NCI-H748 treated with DMSO at 0.1 percent for 48 hours (cell line): ENCODE measurements at regions not wholly inside any gene's neighbourhood (a gene's known extent, or its start where the extent isn't known, plus 50 kb on each side); places are given as distances from the start of the nearest gene placed in this dataset.
"Not testable (repeated sequence)": the region's sequence is repeated elsewhere in the genome, so short reads cannot be mapped to it uniquely, and the experiment has no call there.

Experiments used
- DNase-seq: peaks from one replicate; lab custom pipeline; 2025; lab: John Stamatoyannopoulos, UW

DNA sequence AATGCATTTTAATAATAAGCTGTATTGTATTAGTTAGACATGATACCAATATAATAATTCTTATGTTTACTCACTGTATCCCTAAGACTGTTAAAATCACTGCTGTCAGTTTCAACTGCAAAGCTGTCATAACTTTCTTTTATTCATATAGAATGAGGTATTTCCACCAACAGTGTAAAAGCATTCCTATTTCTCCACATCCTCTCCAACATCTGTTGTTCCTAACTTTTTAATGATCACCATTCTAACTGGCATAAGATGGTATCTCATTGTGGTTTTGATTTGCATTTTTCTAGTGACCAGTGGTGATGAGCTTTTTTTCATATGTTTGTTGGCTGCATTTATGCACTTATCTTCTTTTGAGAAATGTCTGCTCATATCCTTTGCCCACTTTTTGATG is 177.6 kb upstream of the MME start:
- not testable (repeated sequence) for DNase-seq

DNA sequence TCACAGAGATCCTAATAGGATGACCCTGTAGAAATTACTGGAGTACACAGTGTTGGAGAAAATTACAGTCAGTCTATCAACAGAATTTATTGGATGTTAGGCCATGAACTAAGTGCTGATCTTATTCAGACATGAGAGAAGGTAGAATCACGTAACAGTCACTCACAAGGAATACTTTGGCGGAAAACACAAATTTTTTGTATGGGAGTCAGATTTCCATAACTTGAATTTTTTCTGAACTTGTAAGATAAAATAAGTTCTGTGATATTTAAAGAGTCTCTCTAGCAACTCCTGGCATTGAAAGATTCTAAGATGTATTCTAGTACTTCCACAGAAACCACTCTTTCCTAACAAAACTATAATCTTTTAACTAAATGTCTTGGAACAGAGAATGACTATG is 178.8 kb upstream of the MME start:
- DNase-seq = no peak

DNA sequence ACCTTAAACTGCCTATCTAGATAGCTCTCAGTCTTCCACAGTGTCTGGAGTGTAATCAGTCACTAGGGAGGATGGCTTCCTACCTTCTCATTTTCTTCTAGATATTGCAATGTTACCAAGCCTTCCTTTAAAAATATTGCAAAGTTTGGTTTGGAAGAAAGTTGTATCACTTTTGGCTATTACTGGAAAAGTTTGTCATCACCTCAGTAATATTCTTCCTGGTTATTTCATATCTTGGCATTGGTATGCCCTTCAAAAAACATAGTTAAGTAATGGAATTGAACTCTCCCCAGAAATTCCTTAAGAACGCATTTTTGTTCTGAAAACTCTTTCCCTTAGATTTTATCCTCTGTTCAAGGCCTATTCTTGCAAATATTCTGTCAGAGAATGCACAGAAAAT is 179.3 kb upstream of the MME start:
- no peak for DNase-seq

DNA sequence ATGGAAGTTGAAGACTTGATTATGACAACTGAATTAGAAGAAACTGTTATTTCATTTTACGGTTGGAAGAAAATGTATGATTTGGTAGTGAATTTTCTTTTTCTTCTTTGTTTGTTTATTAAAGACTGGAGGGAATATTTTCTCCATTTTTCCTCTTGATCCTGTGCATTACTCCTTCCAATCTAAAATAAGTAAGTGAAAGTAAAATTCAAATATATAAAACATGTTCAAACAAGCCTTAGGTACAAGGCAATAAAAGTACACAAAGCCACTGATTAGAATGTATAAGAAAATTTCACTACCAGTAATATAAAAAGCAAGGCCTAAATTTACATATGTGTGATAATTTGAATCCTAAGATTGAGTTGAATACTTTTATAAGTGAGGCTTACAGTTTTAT is 181.2 kb upstream of the MME start:
- DNase-seq = no peak

DNA sequence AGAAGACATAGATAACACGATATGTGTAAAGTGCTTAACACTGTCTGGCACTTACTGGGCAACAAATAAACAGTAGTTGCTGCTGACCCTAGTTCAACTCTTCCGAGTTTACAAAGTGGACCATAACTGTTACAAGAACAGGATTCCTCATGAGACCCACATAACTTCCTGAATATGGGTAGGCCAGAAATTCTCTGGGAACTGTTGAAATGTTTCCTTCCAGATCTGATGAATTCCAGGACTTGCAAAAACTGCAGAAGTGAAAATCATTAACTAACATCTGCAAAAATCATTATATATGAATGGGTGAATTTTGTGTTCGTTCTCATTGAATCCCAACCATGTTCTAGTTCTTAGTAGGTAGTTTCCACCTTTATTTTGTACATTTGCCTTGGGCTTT is 181.7 kb upstream of the MME start:
- DNase-seq = no peak

DNA sequence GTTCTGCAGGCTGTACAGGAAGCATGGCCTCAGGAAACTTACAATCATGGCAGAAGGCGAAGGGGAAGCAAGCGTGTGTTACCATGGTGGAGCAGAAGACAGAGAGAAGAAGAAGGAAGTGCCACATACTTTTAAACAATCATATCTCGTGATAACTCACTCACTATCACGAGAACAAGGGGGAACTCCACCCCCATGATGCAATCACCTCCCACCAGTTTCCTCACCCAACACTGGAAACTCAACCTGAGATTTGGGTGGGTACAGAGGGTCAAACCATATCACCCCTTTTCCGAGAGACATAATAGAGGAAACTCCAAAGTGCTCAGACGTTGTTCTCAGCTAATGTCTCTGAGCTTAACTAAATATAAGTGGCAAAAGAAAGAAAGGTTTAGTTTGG is 186.3 kb upstream of the MME start:
- DNase-seq = no peak

DNA sequence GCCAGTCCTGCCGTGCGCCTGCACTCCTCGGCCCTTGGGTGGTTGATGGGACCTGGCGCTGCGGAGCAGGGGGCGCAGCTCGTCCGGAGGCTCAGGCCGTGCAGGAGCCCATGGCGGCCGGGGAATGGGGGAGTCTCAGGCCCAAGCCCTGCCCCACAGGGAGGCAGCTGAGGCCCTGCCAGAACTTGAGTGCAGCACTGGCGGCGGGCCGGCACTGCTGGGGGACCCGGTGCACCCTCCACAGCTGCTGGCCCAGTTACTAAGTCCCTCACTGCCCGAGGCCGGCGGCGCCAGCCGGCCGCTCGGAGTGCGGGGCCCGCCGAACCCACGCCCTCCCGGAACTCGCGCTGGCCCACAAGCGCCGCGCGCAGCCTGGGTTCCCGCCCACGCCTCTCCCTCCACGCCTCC is 190.9 kb upstream of the MME start:
- no peak for DNase-seq

DNA sequence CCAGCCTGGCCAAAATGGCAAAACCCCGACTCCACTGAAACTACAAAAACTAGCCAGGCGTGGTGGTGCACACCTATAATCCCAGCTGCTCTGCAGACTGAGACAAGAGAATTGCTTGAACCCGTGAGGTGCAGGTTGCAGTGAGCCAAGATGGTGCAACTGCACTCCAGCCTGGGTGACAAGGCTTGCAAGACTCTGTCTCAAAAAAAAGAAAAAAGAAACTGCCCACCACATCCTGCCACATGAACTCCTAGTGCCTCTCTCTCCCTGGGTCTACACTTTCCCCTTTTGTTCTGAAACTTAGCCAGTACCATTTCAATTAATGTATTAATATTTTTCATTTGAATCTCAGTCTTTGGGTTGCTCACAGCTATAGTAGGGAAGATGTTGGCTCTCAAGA is 192.2 kb upstream of the MME start:
- DNase-seq = no peak

DNA sequence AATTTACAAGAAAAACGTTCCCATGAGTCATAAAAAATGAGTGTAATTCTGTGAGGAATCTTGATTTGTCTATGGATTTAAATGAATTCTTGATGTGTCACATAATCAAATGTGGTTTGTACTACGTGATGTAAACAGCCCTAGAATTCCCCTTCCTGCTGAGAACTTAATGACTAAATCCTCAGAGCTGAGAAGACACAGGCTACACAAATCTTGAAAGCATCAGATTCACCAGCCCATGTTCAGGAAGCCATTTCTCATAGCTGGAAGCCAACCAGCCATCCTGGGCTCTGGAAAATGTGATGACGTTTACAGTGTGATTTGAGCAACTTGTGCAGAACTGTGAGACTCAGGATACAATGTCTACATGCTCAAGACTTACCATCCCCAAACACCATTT is 193.7 kb upstream of the MME start:
- no peak for DNase-seq

DNA sequence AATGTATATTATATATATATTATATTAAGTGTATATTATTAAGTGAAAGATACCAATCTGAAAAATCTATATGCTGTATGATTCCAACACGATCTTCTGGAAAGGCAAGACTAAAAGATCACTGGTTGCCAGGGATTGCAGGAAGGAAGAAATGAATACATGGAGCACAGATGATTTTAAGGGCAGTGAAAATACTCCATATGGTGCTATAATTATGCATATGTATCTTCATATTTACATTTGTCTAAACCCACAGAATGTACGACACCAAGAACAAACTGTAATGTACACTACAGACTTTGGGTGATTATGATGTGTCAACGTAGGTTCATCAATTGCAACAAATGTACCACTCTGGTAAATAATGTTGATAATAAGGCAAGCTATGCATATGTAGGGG is 194.7 kb upstream of the MME start:
- DNase-seq = no peak

DNA sequence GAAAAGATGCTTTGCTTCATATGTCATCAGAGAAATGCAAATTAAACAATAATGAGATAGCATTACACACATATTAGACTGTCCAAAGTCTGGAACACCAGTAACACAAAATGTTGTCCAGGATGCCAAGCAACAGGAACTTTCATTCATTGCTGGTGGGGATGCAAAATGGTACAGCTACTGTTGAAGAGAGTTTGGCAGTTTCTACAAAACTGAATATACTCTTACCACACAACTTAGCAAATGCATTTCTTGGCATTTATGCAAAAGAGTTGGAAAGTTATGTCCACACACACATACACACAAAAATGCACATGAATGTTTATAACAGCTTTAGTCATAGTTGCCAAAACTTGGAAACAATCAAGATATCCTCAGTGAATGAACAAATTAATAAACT is 195.2 kb upstream of the MME start:
- DNase-seq = no peak

DNA sequence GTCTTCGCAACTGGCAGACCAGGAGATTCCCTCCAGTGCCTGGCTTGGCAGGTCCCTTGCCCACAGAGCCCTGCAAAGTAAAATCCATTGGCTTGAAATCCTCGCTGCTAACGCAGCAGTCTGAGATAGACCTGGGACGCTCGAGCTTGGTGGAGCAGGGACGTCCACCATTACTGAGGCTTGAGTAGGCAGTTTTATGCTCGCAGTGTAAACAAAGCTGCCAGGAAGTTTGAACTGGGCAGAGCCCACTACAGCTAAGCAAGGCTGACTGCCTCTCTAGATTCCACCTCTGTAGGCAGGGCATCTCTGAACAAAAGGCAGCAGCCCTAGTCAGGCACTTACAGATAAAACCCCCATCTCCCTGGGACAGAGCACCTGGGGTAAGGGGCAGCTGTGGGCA is 205.0 kb upstream of the MME start:
- DNase-seq = no peak

DNA sequence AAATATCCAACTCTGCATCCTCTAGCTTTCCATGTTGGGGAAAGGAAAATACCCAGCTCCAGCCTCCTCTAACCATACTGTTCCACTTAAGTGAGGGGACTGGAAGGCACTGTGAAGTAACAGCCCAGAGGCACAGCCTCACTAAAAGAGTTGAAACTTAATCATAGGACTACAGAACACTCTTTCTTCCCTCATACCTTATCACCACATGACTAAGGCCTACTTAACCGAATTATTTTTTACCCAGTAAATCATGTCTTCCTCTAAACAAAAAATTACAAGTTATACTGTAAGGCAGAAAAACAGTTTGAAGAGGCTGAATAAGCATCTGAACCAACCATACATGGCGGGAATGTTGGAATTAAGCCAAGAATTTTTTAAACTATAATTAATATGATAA is 207.4 kb upstream of the MME start:
- DNase-seq = no peak

DNA sequence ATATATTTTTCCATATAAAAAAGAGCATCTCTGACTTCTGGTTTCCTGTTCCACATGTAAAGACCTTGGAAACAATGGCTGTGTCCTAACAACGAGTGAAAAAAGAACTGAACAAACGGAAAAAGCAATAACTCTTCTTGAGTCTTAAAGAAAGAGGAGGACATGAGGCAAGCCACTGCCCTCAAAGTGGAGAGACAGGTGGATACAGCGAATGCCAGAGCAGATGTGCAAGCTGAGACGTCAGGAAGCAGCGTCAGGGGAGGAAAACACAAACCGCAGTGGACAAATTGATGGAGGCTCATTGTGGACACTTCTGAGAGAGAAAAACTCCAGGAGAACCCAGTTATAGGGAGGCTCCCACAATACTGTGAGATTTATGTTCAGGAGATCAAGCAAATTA is 208.0 kb upstream of the MME start:
- DNase-seq = no peak

DNA sequence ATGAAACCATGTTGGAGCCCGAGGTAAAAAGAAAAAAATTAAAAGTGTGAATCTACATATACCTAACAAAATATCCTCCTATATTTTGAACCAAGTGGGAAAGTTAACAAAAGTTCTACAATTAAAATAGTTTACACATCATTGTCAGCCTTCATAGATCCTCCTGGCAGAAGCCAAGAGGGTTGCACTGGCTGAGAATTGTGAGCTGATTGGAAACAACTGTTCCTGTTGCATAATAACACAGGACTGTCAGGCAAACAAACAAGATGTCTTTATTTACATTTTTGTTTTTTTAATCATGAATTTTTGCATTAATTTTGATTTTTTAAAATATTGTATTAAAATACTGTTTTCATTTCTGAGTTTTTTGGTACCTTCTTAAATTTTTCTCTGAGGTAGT is 215.2 kb upstream of the MME start:
- no peak for DNase-seq

DNA sequence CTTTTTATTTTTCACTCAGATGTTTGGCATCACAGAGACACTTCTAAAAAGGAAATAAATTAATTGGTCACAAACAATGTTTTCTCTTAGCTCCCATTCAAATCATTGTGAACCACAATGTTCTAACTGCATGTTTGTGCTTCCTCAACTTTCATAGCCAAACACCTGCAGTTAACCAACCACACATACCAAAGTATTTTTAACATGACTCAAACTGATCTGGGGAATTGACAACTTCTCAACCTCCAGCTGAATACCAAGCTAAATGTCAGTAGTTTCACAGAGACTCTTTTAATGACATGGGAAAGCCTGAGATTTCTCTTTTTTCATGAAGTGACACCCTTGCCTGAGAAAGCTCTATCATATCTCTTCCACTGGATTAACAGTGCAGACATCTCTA is 217.9 kb upstream of the MME start:
- no peak for DNase-seq

DNA sequence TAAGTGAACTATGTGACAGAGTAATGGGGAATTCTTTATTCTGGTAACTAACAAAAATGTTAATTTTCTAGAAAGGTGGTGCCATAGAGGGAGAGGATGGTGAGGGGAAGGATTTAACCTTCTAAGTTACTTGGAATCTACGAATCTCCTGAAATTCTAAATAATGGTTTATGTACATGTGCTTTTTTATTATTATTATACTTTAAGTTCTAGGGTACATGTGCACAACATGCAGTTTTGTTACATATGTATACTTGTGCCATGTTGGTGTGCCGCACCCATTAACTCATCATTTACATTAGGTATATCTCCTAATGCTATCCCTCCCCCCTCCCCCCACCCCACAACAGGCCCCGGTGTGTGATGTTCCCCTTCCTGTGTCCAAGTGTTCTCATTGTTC is 227.1 kb upstream of the MME start:
- not testable (repeated sequence) for DNase-seq

DNA sequence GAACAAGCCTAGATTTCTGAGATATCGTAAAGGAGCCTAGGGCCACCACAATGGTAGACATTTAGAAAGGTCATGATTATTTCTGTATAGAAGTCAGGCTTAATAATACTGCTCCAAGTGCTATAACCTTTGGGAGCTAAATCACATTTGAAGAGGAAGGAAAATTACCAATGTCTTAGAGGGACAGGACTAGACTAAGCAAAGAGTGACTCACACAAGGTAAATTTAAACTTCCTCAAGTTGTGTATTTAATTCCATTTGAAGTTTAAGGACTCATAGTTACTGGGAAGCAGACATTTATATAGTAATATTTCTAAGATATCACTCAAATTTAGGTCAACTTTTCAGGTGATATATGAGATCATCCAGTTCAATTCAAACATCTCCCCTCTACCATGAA is 227.6 kb upstream of the MME start:
- DNase-seq = no peak

DNA sequence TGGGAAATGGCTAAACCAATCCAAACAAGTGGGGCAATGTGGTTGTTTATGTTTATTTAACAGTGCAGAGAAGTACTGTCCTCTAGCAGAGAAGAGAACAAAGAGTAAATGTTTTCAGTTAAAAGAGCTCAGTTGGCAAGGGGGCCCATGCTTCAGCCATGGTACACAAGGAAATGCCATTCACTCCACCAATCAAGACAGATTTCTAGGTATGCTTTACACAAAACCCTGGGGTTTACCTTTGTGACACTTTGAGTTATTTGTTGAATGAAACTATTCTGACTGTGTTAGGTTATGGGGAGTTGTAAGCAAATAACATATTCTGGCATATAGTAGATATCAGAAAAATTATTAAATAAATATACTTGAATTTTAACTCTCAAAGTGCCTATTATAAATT is 228.5 kb upstream of the MME start:
- no peak for DNase-seq

DNA sequence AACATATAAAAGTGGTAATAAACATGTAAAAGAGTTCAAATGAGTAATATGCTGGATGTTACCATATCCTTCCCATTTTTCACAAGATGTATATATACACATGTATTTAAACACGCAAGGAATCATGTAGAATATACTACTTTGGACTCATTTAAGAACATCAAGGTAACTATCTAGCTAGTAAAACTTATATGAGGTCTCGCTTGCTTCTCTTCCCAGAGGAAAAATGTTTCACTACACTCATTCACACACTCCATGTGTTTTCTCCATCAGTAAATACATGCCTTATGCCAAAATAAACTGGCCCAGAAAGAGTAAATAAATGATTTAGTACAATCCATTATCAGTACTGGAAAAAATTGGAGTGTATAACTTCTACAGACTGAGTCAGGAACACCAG is 229.2 kb upstream of the MME start:
- DNase-seq = no peak

DNA sequence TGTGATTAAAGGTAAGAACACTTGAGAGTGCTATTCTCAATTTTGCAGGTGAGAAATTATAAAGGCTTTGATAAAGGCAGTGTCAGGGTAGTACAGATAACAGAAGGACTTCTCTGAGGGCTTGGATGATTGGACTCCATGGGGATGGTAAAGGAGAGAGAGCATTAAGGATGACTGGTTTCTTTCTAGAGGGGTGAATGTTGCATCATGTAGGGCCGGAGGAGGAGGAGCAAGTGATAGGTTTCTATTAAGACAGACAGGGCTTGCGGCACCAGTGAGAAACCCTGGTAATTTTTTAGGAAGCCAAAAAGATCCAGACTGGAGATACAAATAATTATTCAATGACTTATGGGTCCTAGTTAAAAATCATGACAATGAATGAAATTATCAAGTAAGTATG is 230.7 kb upstream of the MME start:
- no peak for DNase-seq

DNA sequence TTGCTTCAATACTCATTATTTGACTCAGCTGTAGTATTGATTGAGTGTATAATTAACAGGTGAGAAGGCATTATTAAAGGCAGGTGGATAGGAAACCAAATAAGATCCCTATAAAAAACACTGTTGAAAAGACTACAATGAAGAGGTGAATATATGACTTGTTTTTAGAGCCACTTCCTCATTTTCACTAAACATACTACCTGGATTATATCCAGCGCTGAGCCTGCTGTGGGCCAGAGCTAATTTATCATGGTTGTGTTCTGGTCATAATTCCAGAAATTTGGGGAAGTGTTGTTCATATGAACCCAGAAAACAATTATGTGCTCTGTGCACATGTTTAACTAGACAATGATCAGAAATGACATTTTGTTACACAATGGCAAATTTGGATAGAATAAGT is 235.3 kb upstream of the MME start:
- DNase-seq = no peak

DNA sequence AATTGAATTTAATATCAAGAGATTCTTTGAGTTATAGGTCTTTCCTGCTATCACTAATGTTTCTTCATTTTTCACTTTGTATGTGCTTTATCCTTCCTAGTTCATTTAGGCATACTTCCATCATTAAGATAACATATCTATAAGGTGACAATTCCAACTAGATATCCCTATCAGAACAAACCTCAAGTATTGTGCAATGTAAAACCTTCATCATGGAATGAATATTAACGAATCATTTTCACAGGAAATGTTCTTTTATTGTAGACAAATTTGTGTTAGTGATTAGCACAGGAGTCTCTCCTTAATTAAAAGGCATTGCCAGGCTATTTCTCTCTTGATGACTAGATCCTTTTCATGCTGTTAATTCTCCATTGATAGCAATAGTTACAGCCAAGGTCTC is 236.5 kb upstream of the MME start:
- no peak for DNase-seq

DNA sequence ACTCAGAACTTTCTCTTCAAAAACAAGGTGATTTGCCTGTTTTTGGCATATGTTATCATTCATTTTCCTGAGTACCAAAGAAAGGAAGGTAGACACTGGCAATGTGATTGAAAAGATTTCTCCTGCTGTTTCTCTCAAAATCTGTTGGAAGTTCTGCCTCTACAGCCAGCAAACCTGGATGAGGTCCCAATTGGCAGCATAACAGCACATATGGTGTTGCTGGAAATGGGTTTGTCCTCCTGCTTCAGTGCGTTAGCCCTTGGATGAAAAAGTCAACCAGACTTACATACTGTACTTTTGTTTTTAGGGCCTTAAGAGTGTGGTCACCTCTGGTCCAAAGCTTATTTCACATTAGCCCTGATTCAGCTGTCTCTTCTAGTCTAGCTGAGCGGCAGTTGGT is 237.6 kb upstream of the MME start:
- DNase-seq = no peak

DNA sequence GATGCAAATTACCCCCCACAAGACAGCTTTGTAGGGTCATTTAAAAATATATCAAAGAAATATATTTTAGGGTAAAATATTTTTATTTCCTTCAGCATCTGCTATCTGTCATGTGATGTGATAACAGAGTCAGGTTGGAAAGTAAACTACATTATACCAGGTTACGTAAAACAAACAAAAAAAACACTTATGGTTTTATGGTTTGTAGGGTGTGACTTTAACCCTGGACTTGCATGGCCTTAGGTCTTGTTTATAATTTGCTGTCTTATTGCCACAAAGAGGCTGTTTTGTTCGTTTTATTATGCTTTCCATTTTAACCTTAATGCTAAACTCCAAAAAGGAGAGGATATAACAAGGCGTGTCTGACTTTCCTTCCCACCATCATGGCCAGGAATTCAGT is 244.5 kb upstream of the MME start:
- no peak for DNase-seq

DNA sequence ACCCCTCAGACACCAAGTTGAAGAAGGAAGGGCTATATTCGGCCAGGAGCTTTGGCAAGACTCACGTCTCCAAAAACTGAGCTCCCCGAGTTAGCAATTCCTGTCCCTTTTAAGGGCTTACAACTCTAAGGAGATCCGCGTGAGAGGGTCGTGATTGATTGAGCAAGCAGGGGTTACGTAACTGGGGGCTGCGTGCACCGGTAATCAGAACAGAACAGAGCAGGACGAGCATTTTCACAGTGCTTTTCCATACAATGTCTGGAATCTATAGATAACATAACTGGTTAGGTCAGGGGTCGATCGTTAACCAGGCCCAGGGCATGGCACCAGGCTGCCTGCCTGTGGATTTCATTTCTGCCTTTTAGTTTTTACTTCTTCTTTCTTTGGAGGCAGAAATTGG is 245.3 kb upstream of the MME start:
- DNase-seq = not testable (repeated sequence)
